Neural cell (in vitro differentiated cells): ENCODE measurements at regions not wholly inside any gene's neighbourhood (a gene's known extent, or its start where the extent isn't known, plus 50 kb on each side); places are given as distances from the start of the nearest gene placed in this dataset.

ENCODE experiments used
- H2AFZ ChIP-seq: fragments of 200-600, 300-800 bp; sonication (generic), shearing (Covaris generic); 2 replicates; pipeline ENCODE4 v1.6.0; 2014; ENCODE audit warnings: low read depth, mild to moderate bottlenecking, antibody characterized with exemption, low read length, moderate library complexity
- H3F3A ChIP-seq: fragments of 200-600 bp; shearing (Covaris generic); 2 replicates; pipeline ENCODE4 v1.6.1; 2016; ENCODE audit warnings: mild to moderate bottlenecking, moderate library complexity, mixed read lengths, antibody characterized with exemption, low read length; ENCODE audit not compliant: insufficient read depth, poor library complexity, severe bottlenecking
- H3K27ac ChIP-seq: fragments of 200-600, 300-800 bp; sonication (generic), shearing (Covaris generic); 2 replicates; pipeline ENCODE4 v1.5.1; 2014; ENCODE audit warnings: mild to moderate bottlenecking, low read length, moderate library complexity
- H3K27me3 ChIP-seq: fragments of 300-800, 200-600 bp; sonication (generic), shearing (Covaris generic); 2 replicates; pipeline ENCODE4 v1.6.0; 2014; ENCODE audit warnings: mild to moderate bottlenecking, low read depth, low read length, moderate library complexity; ENCODE audit not compliant: insufficient read depth
- H3K36me3 ChIP-seq: fragments of 300-800, 200-600 bp; sonication (generic), shearing (Covaris generic); 2 replicates; pipeline ENCODE4 v1.5.1; 2014; ENCODE audit warnings: mild to moderate bottlenecking, antibody characterized with exemption, low read length, moderate library complexity; ENCODE audit not compliant: insufficient read depth
- H3K4me2 ChIP-seq: fragments of 300-800, 200-600 bp; sonication (generic), shearing (Covaris generic); 2 replicates; pipeline ENCODE4 v1.6.0; 2014; ENCODE audit warnings: mild to moderate bottlenecking, low read length
- H3K4me3 ChIP-seq: fragments of 300-800, 200-600 bp; sonication (generic), shearing (Covaris generic); 2 replicates; pipeline ENCODE4 v1.5.1; 2014; ENCODE audit warnings: mild to moderate bottlenecking, low read length, moderate library complexity
- H3K79me2 ChIP-seq: fragments of 200-600 bp; shearing (Covaris generic); replicated peaks from 2 replicates; pipeline ENCODE4 v1.6.0; 2014; ENCODE audit warnings: mild to moderate bottlenecking, low read length, moderate library complexity; ENCODE audit not compliant: insufficient read depth
- H3K9ac ChIP-seq: fragments of 300-800, 200-600 bp; sonication (generic), shearing (Covaris generic); 2 replicates; pipeline ENCODE4 v1.6.1; 2016; ENCODE audit warnings: mild to moderate bottlenecking, low read length, mixed read lengths
- H3K9me2 ChIP-seq: fragments of 200-600 bp; shearing (Covaris generic); 2 replicates; pipeline ENCODE4 v1.6.1; 2016; ENCODE audit warnings: mild to moderate bottlenecking, low read length, mixed read lengths; ENCODE audit not compliant: insufficient read depth
- H3K9me3 ChIP-seq: fragments of 200-600, 300-800 bp; sonication (generic), shearing (Covaris generic); 2 replicates; pipeline ENCODE4 v1.6.1; 2016; ENCODE audit warnings: mild to moderate bottlenecking, mixed run types, low read length, moderate library complexity, mixed read lengths
- H4K20me1 ChIP-seq: fragments of 200-600 bp; shearing (Covaris generic); 2 replicates; pipeline ENCODE4 v1.6.1; 2016; ENCODE audit warnings: mild to moderate bottlenecking, mixed run types; ENCODE audit not compliant: insufficient read depth
- EP300 ChIP-seq: fragments of 450-650 bp; conservative IDR thresholded peaks from 2 replicates; pipeline ENCODE4 v1.6.1; 2014; ENCODE audit warnings: antibody characterized with exemption, mild to moderate bottlenecking, moderate library complexity; ENCODE audit not compliant: poor library complexity, severe bottlenecking
- EZH2 ChIP-seq: fragments of 200-600, 300-800 bp; shearing (Covaris generic), sonication (generic); IDR thresholded peaks from 2 replicates; pipeline ENCODE4 v1.6.1; 2014; ENCODE audit warnings: antibody characterized with exemption, low read length, borderline replicate concordance, mild to moderate bottlenecking; ENCODE audit not compliant: insufficient read depth, poor library complexity, severe bottlenecking
- MXI1 ChIP-seq: fragments of 450-650 bp; conservative IDR thresholded peaks from 2 replicates; pipeline ENCODE4 v1.6.1; 2014; ENCODE audit warnings: antibody characterized with exemption, mild to moderate bottlenecking; ENCODE audit not compliant: poor library complexity, severe bottlenecking
- POLR2AphosphoS5 ChIP-seq: IDR thresholded peaks from 2 replicates; pipeline ENCODE4 v1.6.1; 2012
- RAD21 ChIP-seq: fragments of 450-650 bp; conservative IDR thresholded peaks from 2 replicates; pipeline ENCODE4 v1.6.1; 2014; ENCODE audit warnings: antibody characterized with exemption, mild to moderate bottlenecking, moderate library complexity
- SMC3 ChIP-seq: fragments of 450-650 bp; conservative IDR thresholded peaks from 2 replicates; pipeline ENCODE4 v1.6.1; 2014; ENCODE audit warnings: antibody characterized with exemption, mild to moderate bottlenecking, moderate library complexity; ENCODE audit not compliant: poor library complexity
- TAF1 ChIP-seq: IDR thresholded peaks from 2 replicates; pipeline ENCODE4 v1.6.1; 2012; ENCODE audit warnings: low read depth
- TF ChIP-seq, protein P1 (sequence below): IDR thresholded peaks from 2 replicates; pipeline ENCODE4 v1.6.1; 2012; ENCODE audit warnings: borderline replicate concordance
- TF ChIP-seq, protein P2 (sequence below): fragments of 450-650 bp; IDR thresholded peaks from 2 replicates; pipeline ENCODE4 v1.5.1; 2014; ENCODE audit warnings: antibody characterized with exemption, mild to moderate bottlenecking, moderate library complexity; ENCODE audit not compliant: poor library complexity, severe bottlenecking

DNA sequence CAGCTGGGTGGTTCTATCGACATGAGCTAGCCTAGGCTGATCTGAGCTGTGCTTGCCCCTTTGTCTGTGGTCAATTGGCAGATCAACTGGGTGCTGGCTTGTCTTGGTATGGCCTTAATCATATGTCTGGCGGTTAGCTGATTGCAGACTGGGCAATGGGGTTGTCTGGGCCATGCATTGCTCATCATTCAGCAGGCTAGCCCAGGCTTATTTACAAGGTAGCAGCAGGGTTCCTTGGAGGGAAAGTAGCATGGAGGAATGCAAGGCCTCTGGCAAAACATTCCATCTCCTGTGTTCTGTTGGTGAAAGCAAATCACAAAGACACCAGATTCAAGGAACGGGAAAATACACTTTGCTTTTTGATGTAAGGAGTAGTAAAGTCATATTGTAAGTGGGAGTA, 84.0 kb upstream of the IVNS1ABP start:
- Histone ChIP-seq H3K27ac (no peak overlapping the region), H3K4me2 (no peak overlapping the region), H3K9ac (no peak overlapping the region), H3F3A (no peaks in the 10 kb centered on the region), H3K79me2 (no peaks in the 10 kb centered on the region), H3K36me3 (no peaks in the 10 kb centered on the region), H3K9me2 (no peaks in the 10 kb centered on the region), H3K27me3 (no peaks in the 10 kb centered on the region), H2AFZ (no peak overlapping the region), H3K4me3 (no peak overlapping the region), H3K9me3 (no peaks in the 10 kb centered on the region), H4K20me1 (no peaks in the 10 kb centered on the region)
- TF ChIP-seq EZH2: no peak
- TF ChIP-seq MXI1: no peak

DNA sequence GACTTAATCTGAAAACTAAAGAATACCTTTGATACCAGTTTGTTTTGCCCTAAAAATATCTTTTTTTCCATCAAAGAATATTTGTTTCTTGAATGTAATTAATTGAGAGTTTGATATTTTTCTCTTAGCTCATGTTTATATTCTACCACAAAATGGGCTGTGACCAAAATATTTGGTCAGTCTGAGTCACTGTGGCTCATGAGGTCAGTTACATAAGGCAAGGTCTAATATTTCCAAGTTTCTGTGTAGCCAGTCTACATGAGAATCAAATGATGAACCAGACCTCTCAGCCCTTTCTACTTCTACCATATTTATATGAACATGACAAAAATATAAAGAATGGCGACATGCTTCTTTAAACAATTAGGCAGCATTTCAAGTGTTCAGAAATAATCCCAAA, 83.0 kb upstream of the IVNS1ABP start:
- H3K27me3 ChIP-seq: no peaks in the 10 kb centered on the region
- H3F3A ChIP-seq: no peaks in the 10 kb centered on the region
- H3K9me2 ChIP-seq: no peaks in the 10 kb centered on the region
- H3K9ac ChIP-seq: no peak overlapping the region
- no peaks in the 10 kb centered on the region for H3K36me3 ChIP-seq
- TF ChIP-seq SMC3 (no peak), POLR2AphosphoS5 (no peak), TAF1 (no peak), MXI1 (no peak), EP300 (no peak), RAD21 (no peak)
- TF ChIP-seq, protein P1, sequence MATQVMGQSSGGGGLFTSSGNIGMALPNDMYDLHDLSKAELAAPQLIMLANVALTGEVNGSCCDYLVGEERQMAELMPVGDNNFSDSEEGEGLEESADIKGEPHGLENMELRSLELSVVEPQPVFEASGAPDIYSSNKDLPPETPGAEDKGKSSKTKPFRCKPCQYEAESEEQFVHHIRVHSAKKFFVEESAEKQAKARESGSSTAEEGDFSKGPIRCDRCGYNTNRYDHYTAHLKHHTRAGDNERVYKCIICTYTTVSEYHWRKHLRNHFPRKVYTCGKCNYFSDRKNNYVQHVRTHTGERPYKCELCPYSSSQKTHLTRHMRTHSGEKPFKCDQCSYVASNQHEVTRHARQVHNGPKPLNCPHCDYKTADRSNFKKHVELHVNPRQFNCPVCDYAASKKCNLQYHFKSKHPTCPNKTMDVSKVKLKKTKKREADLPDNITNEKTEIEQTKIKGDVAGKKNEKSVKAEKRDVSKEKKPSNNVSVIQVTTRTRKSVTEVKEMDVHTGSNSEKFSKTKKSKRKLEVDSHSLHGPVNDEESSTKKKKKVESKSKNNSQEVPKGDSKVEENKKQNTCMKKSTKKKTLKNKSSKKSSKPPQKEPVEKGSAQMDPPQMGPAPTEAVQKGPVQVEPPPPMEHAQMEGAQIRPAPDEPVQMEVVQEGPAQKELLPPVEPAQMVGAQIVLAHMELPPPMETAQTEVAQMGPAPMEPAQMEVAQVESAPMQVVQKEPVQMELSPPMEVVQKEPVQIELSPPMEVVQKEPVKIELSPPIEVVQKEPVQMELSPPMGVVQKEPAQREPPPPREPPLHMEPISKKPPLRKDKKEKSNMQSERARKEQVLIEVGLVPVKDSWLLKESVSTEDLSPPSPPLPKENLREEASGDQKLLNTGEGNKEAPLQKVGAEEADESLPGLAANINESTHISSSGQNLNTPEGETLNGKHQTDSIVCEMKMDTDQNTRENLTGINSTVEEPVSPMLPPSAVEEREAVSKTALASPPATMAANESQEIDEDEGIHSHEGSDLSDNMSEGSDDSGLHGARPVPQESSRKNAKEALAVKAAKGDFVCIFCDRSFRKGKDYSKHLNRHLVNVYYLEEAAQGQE: no peak
- TF ChIP-seq, protein P2, sequence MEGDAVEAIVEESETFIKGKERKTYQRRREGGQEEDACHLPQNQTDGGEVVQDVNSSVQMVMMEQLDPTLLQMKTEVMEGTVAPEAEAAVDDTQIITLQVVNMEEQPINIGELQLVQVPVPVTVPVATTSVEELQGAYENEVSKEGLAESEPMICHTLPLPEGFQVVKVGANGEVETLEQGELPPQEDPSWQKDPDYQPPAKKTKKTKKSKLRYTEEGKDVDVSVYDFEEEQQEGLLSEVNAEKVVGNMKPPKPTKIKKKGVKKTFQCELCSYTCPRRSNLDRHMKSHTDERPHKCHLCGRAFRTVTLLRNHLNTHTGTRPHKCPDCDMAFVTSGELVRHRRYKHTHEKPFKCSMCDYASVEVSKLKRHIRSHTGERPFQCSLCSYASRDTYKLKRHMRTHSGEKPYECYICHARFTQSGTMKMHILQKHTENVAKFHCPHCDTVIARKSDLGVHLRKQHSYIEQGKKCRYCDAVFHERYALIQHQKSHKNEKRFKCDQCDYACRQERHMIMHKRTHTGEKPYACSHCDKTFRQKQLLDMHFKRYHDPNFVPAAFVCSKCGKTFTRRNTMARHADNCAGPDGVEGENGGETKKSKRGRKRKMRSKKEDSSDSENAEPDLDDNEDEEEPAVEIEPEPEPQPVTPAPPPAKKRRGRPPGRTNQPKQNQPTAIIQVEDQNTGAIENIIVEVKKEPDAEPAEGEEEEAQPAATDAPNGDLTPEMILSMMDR: no peak
- H3K79me2 ChIP-seq: no peaks in the 10 kb centered on the region
- H3K9me3 ChIP-seq: no peaks in the 10 kb centered on the region
- H3K4me2 ChIP-seq: no peak overlapping the region
- no peak overlapping the region for H3K4me3 ChIP-seq
- H4K20me1 ChIP-seq: no peaks in the 10 kb centered on the region
- H3K27ac ChIP-seq: no peak overlapping the region
- no peak overlapping the region for H2AFZ ChIP-seq

GRCh38 chr1:185398599-185398998, 81.6 kb upstream of the IVNS1ABP start:
- H3K27ac ChIP-seq: no peak overlapping the region
- H3K4me2 ChIP-seq: no peak overlapping the region
- TF ChIP-seq SMC3: no peak
- TF ChIP-seq, protein P1: no peak
- no peak for TF ChIP-seq POLR2AphosphoS5
- TF ChIP-seq MXI1: no peak
- TF ChIP-seq, protein P2: no peak
- TF ChIP-seq RAD21: no peak
- no peak for TF ChIP-seq EP300
- TF ChIP-seq TAF1: no peak
- TF ChIP-seq EZH2: no peak
- H3K27me3 ChIP-seq: no peaks in the 10 kb centered on the region
- H3K9ac ChIP-seq: no peak overlapping the region
- H3K9me2 ChIP-seq: no peaks in the 10 kb centered on the region
- no peaks in the 10 kb centered on the region for H3K79me2 ChIP-seq
- H3F3A ChIP-seq: no peaks in the 10 kb centered on the region
- H3K9me3 ChIP-seq: no peaks in the 10 kb centered on the region
- H3K4me3 ChIP-seq: no peak overlapping the region
- no peak overlapping the region for H2AFZ ChIP-seq
- no peaks in the 10 kb centered on the region for H4K20me1 ChIP-seq
- H3K36me3 ChIP-seq: no peaks in the 10 kb centered on the region
